Body of pancreas (tissue), 4 donors: ENCODE measurements at regions not wholly inside any gene's neighbourhood (a gene's known extent, or its start where the extent isn't known, plus 50 kb on each side); places are given as distances from the start of the nearest gene placed in this dataset.
A peak's percentile ranks its signal among the peaks of the same experiment; 100 is the strongest.

ENCODE experiments used
- ATAC-seq: fragments of 150-250 bp; one replicate; pipeline ENCODE4 v1.9.1; 2016
- DNase-seq, 4 donors: peaks; one replicate each; pipeline ENCODE4 v3.0.0-alpha.2; 2019
- H3K27ac ChIP-seq, 4 donors: fragments of 200-600 bp; sonication (generic); 1 replicate in 3 of 4; 2 replicates in 1 of 4; pipeline versions ENCODE4 v1.5.1 to v1.6.1; 2016 to 2019; ENCODE audit warnings: mild to moderate bottlenecking in 1 of 4, mixed read lengths in 1 of 4, moderate library complexity in 1 of 4
- H3K27me3 ChIP-seq, 2 donors: fragments of 200-600 bp; sonication (generic); one replicate each; pipeline ENCODE4 v1.6.0; 2016; ENCODE audit warnings: mild to moderate bottlenecking in 1 of 2
- H3K36me3 ChIP-seq, 2 donors: fragments of 200-600 bp; sonication (generic); replicated peaks in 1 of 2; 2 replicates each; pipeline ENCODE4 v1.5.1; 2016; ENCODE audit warnings: low read depth in 2 of 2; ENCODE audit not compliant: insufficient read depth in 1 of 2
- H3K4me1 ChIP-seq: fragments of 200-600 bp; sonication (generic); one replicate; pipeline ENCODE4 v1.6.0; 2016
- H3K4me3 ChIP-seq, 2 donors: fragments of 200-600 bp; sonication (generic); 1 replicate in 1 of 2; 2 replicates in 1 of 2; pipeline ENCODE4 v1.5.1; 2016 to 2019
- H3K9me3 ChIP-seq, 3 donors: fragments of 200-600 bp; sonication (generic); 1 replicate in 2 of 3; 2 replicates in 1 of 3; pipeline ENCODE4 v1.5.1; 2016
- CTCF ChIP-seq, 7 experiments: fragments of 450-650 bp in 4 of 7; fragments of 200-600 bp in 3 of 7; sonication (generic) in 3 of 7; IDR thresholded peaks; one replicate each; pipeline ENCODE4 v1.5.1; 2016 to 2019; ENCODE audit warnings: antibody characterized with exemption in 7 of 7
- POLR2A ChIP-seq, 3 donors: fragments of 450-650 bp; IDR thresholded peaks; one replicate each; pipeline ENCODE4 v1.6.1; 2016; ENCODE audit warnings: antibody characterized with exemption in 3 of 3, mild to moderate bottlenecking in 2 of 3
- WGBS, 2 donors: methylation state at CpG; one replicate each; pipeline ENCODE4 v1.1.5; 2017; 5-methylcytosine and 5-hydroxymethylcytosine counted together
- intact Hi-C: fragments of 100-400 bp; cut with DNase I; formaldehyde crosslinking; loops from one replicate; pipeline ENCODE4 v1.15.1; 2023

- Histone ChIP-seq H3K27me3 (no peaks in the 10 kb centered on the region), H3K4me1 (peaks cover 4% of the 10 kb centered on the region), H3K9me3 (peaks cover 0 to 4% (median 0%) of the 10 kb centered on the region in 3 donors), H3K4me3 (no peak overlapping the region), H3K36me3 (no peaks in the 10 kb centered on the region), H3K27ac (no peak overlapping the region)
- TF ChIP-seq CTCF (IDR thresholded peaks at IDR 0.05) (no peak), POLR2A (IDR thresholded peaks at IDR 0.05) (no peak)
- 56 to 58% methylated on average over 20 of the region's 20 CpGs for WGBS, 2 donors
- DNase-seq: peak in 2 of 4 donors; percentile 9 to 31
- intact Hi-C loops: no loop called here
- ATAC-seq: no peak
Observed at GRCh38 chr22:27576815-27577573, 224.6 kb downstream of the MN1 start.

GRCh38 chr22:27577574-27577969, 224.0 kb downstream of the MN1 start:
- intact Hi-C loops: no loop called here
- DNase-seq (no peak), ATAC-seq (no peak)
- Histone ChIP-seq H3K27me3 (no peaks in the 10 kb centered on the region), H3K9me3 (no peaks in the 10 kb centered on the region), H3K27ac (no peak overlapping the region), H3K36me3 (no peaks in the 10 kb centered on the region), H3K4me1 (peaks cover 4% of the 10 kb centered on the region), H3K4me3 (no peak overlapping the region)
- WGBS, 2 donors: 90% methylated on average over 10 to 12 of the region's 12 CpGs
- TF ChIP-seq POLR2A (IDR thresholded peaks at IDR 0.05) (no peak), CTCF (IDR thresholded peaks at IDR 0.05) (no peak)

GRCh38 chr22:27578937-27579617, 222.5 kb downstream of the MN1 start:
- 65 to 74% methylated on average over 6 of the region's 6 CpGs for WGBS, 2 donors
- no peak for ATAC-seq
- Histone ChIP-seq H3K4me1 (peaks cover 7% of the 10 kb centered on the region), H3K27ac (no peak overlapping the region), H3K9me3 (no peaks in the 10 kb centered on the region), H3K4me3 (no peak overlapping the region), H3K27me3 (no peaks in the 10 kb centered on the region), H3K36me3 (no peaks in the 10 kb centered on the region)
- DNase-seq: no peak
- intact Hi-C loops: no loop called here
- no peak for TF ChIP-seq CTCF (IDR thresholded peaks at IDR 0.05)
- TF ChIP-seq POLR2A (IDR thresholded peaks at IDR 0.05): no peak

- no peaks in the 10 kb centered on the region for H3K36me3 ChIP-seq
- no peak overlapping the region for H3K27ac ChIP-seq
- no peak for DNase-seq
- H3K27me3 ChIP-seq: no peaks in the 10 kb centered on the region
- 84 to 86% methylated on average over 6 to 12 of the region's 13 CpGs for WGBS, 2 donors
- no peak overlapping the region for H3K4me3 ChIP-seq
- no peaks in the 10 kb centered on the region for H3K9me3 ChIP-seq
- intact Hi-C loops: no loop called here
- TF ChIP-seq POLR2A (IDR thresholded peaks at IDR 0.05) (no peak), CTCF (IDR thresholded peaks at IDR 0.05) (no peak)
- H3K4me1 ChIP-seq: peaks cover 7% of the 10 kb centered on the region
- ATAC-seq: no peak
Observed at GRCh38 chr22:27580311-27580897, 221.2 kb downstream of the MN1 start.
